GM23338 (cell line): ENCODE measurements at regions not wholly inside any gene's neighbourhood (a gene's known extent, or its start where the extent isn't known, plus 50 kb on each side); places are given as distances from the start of the nearest gene placed in this dataset.
"Not testable (repeated sequence)": the region's sequence is repeated elsewhere in the genome, so short reads cannot be mapped to it uniquely, and the experiment has no call there.

Source experiments
- EZH2 ChIP-seq: fragments of 200-600 bp; sonication (generic); IDR thresholded peaks from one replicate; pipeline ENCODE4 v1.8.0; 2017; ENCODE audit warnings: antibody characterized with exemption, mild to moderate bottlenecking, low read depth; ENCODE audit not compliant: unreplicated experiment
- EZH2phosphoT487 ChIP-seq: fragments of 200-600 bp; sonication (generic); IDR thresholded peaks from one replicate; pipeline ENCODE4 v1.8.1; 2018; ENCODE audit warnings: antibody characterized with exemption; ENCODE audit not compliant: unreplicated experiment
- POLR2AphosphoS5 ChIP-seq: IDR thresholded peaks from 2 replicates; pipeline ENCODE4 v1.6.1; 2016; ENCODE audit warnings: antibody characterized with exemption, low read depth

DNA sequence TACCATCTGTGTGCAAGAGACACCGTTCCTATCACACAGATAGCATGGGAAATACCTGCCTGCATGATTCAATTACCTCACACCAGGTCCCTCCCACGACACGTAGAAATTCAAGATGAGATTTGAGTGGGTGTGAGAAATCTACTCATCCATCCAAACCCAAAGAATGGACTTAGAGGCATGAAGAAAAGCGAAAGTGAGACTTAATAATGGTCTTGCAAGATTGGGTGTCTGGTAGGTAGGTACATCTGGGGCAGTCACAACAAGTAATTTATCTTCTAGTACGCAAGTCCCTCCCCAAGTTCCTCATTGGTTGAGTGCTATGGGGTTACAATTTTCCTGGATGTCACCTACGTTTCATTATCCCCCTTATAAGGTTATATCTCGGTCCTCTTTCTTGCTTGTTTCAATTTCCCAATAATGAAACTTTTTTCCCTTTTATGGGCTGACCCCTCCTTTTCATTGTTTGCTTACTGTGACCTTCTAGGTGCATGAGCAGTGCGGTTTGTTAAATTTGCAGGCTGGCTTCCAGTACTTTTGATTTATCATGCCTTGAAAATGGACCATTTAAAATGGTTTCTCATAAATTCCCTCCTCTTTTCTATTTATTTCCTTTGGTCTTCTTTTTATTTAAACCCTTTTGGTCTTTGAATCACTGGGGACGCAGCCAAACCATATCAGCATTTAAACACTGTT lies 63.1 kb upstream of the ZNF658 start:
- not testable (repeated sequence) for TF ChIP-seq EZH2, POLR2AphosphoS5, EZH2phosphoT487
